Heart left ventricle (tissue), 13 donors: ENCODE measurements at regions not wholly inside any gene's neighbourhood (a gene's known extent, or its start where the extent isn't known, plus 50 kb on each side); places are given as distances from the start of the nearest gene placed in this dataset.

ENCODE experiments used
- CTCF ChIP-seq, 12 donors: fragments of 200-600 bp; sonication (generic) in 4 of 12; IDR thresholded peaks; one replicate each; pipeline versions ENCODE4 v1.5.0 to v1.8.0; 2018 to 2022; ENCODE audit warnings: antibody characterized with exemption in 12 of 12, mild to moderate bottlenecking in 5 of 12
- POLR2A ChIP-seq, 2 donors: fragments of 450-650 bp; IDR thresholded peaks; one replicate each; pipeline ENCODE4 v1.6.1; 2017; ENCODE audit warnings: antibody characterized with exemption in 2 of 2, mild to moderate bottlenecking in 2 of 2, moderate library complexity in 2 of 2
- donor health status: ischemic (EF 13 %, LVEDD 7.1; RV severe dilation, severe dysfunction).
- donor health status: DM: no; HTN: yes; CAD: no.
- donor health status: DM: no; HTN: no; CAD: no.
- donor health status: ischemic (EF 25% LVEDD 6.9; RV normal size, moderate dysfunction).
- donor health status: ischemic (EF 25% LVEDD 5.7; RV mildly dilated, moderate dysfunction).
- donor health status: ischemic (EF 35%, LVEDD 5.7; RV mildly dilated, moderate dysfunction).
- donor health status: nonischemic (EF 11% LVEDD 7.7; RV severe dilation, severe dysfunction).
- donor health status: DM: yes; HTN: yes; CAD: no.
- donor health status: PGD.
- donor health status: ischemic (EF 29% LVEDD 5.4; RV normal size, mild dysfunction).
- donor health status: nonischemic (EF 23%, LVEDD 6.1; RV moderate dilation, normal function).

- TF ChIP-seq CTCF (IDR thresholded peaks at IDR 0.05) = no peak
- TF ChIP-seq POLR2A (IDR thresholded peaks at IDR 0.05) = no peak
These were observed 148.5 kb upstream of the NAALADL2 start for GRCh38 chr3:174710612-174711011.
